ENCODE measurements at regions not wholly inside any gene's neighbourhood (a gene's known extent, or its start where the extent isn't known, plus 50 kb on each side); places are given as distances from the start of the nearest gene placed in this dataset.

DNA sequence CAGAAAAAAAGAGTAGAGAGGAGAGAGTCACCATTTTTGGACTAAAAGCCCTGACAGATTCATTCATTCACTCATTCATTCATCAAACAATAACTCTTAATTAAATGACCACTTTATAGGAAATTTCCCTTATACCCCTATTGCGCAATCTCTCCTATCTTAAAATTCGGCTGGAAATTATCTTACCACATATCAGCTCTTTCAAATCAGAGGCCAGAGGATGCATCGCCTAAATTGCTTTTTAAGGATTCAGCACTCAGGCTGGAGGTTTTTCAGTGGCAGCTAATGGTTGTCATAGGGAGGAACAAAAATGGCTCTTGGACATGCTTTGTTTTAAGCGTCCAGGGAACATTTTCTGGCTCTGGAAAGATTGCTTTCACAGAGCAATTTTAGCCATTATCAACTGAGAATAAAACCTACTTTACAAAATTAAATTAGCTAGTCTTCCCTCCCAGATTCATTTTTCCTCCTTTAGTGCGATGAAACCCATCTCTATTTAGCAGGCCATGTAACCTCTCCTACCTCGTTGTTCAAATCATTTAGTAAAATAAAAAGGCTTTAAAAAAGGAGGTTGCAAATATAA is 115.2 kb downstream of the OLFM4 start:
- no peak for DNase-seq (ENCODE audit: low spot score)

GRCh38 chr13:53144826-53145225 is 116.2 kb downstream of the OLFM4 start:
- no peak for DNase-seq (ENCODE audit: low spot score)

DNA sequence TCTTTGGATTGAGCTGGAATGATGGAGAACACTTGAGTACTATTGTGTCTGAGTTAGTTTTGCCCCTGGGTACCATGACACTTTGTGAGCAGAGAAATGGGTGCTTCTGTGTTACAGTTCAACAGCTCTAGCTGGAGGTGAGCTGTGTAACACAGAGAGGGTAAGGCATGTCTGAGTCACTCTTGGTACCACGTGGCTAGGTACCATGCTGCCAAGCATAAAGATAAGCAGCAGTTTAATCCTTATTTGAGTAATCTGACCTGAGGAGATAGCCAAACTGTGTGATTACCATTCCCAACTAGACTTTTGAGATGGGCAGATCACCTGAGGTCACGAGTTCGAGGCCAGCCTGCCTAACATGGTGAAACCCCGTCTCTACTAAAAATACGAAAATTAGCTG is 122.0 kb downstream of the OLFM4 start:
- no peak for DNase-seq (ENCODE audit: low spot score)

GRCh38 chr13:53151336-53152056 is 122.9 kb downstream of the OLFM4 start:
- no peak for DNase-seq (ENCODE audit: low spot score)

DNA sequence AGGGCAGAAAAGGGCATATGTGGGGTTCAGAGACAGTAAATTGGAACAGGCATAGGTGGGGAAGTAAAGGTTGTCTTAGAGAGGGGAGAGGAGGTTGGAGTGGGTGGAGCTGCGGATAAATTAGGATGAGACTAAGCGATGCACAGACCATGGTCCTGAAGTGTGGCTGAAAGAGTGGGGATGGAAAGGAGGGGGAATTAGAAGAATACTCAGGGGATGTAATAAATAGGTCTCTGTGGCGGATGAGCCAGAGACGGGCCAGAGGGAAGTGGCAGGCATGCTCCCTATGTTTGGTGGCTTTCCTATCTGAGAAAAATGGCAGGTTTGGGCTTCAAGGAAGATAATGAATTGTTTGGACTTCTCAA is 123.4 kb downstream of the OLFM4 start:
- DNase-seq (ENCODE audit: low spot score), result no peak

GRCh38 chr13:53158201-53158600 is 129.6 kb downstream of the OLFM4 start:
- no peak for DNase-seq (ENCODE audit: low spot score)

DNA sequence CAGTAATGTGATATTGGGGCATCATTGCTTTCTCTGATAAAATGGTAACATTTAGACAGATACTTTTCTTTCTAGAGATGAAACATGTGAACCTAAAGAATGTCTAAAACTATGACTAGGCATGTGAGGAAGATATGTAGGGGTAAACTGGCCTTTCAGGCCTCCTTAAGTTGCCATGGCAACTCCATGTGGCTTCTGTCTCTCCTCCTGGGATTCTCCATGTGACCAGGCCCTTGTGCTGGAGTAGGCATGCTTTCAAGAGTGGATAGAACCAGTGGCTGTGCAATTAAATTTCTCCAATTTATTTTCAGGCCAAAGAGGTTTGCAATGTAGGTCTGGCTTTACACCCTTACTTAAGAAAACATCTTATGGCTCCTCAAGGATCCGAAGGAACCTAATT is 130.8 kb downstream of the OLFM4 start:
- DNase-seq (ENCODE audit: low spot score), result no peak

- DNase-seq (ENCODE audit: low spot score), result no peak
These were observed 131.6 kb downstream of the OLFM4 start for GRCh38 chr13:53160211-53160610.

DNA sequence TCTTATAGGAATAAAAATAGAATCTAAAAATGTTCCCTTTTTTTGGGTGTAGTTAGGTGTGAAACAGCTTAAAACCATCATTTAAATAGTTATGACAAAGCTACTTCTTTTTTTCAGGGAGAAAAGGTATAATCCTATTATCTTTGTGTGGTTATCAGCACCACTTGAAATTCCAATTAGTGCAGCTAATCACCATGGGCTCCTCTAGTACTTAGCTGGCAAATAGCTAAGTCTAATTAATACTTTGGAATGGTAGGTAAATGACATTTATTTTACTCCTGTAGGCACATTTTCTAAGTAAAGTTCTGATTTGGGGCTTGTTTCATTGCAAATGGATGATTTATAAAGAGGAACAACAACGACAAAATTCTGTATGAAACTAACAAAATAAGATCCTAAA is 132.6 kb downstream of the OLFM4 start:
- no peak for DNase-seq (ENCODE audit: low spot score)

DNA sequence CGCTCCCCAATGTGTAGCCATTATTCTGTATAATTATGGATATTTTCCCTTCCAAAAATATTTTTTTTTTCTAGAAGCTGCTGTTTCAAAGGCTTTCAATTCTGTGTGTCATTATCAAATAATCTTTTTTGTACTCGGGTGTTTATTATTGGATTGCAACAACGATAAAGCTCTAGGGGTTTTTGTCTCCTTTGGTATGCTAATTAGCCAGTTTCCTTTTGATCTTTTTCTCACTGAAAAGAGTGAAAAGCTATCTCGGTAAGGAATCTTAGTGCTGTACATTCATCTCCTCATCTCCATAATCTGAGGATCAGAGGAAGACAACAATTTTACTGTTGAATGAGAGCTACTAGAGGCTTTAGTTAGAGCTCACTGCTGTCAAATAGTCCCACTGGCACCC is 136.6 kb downstream of the OLFM4 start:
- no peak for DNase-seq (ENCODE audit: low spot score)

DNA sequence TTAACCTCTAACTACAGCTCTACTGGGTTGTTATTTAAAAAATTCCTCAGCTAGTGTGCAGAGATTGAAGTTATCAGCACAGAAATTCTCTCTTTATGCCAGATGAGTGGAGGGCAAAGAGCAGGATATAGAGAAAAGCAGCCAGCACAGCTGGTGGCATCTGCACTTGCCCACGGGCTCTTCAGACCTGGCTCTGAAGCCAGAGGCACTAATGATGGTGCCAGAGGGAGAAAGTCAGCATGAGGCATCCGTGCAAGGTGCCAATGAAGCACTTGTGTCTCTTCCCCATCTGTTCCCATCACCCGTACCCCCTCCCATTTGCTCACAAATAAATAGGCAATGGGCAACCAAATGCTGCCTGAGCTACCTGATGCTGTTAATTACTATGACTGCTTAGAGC is 138.9 kb downstream of the OLFM4 start:
- DNase-seq (ENCODE audit: low spot score), result no peak

GRCh38 chr13:53170910-53171309 is 142.3 kb downstream of the OLFM4 start:
- no peak for DNase-seq (ENCODE audit: low spot score)

DNA sequence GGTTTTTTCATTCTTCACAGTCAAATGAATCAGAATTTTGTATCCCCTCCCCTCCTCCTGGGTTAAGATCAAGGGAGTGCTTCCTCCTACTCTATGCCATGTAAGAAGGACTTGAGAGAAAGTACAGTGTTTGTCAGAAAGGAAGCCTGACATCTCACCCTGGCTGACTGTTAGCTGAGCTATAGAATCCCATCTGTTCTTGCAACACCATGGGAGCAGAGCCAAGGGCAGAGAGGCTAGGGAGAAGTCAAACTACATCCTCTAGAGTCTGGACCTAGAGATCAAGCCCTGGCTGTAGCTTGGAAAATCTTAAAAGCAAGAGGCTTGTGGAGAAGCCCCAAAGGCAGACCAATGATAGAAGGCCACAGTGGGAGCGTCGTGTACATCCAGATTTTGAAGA is 145.9 kb downstream of the OLFM4 start:
- DNase-seq (ENCODE audit: low spot score), result no peak

GRCh38 chr13:53180684-53181083 is 152.1 kb downstream of the OLFM4 start:
- DNase-seq (ENCODE audit: low spot score), result no peak

- DNase-seq (ENCODE audit: low spot score), result no peak
These were observed 154.1 kb downstream of the OLFM4 start for GRCh38 chr13:53182724-53183123.

GRCh38 chr13:53188120-53188519 is 159.5 kb downstream of the OLFM4 start:
- no peak for DNase-seq (ENCODE audit: low spot score)

DNA sequence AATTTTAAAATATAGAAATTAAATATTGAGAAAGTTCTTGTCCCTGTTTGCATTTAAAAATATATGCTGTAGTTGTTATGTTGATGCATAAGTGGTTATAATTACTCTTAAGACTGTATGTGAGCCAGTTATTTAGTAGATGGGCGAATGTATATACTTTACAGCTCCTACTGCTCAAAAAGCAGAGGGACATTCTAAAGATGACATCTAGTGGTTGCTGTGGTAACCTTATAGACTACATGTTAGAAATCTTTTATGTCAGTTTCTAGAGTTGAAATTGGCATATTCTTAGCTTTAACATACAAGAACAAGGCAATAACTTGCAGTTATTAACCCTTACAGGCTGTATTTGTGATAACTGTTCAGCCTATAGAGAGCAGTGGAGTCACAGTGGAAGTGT is 160.5 kb downstream of the OLFM4 start:
- no peak for DNase-seq (ENCODE audit: low spot score)

GRCh38 chr13:53191091-53191490 is 162.5 kb downstream of the OLFM4 start:
- no peak for DNase-seq (ENCODE audit: low spot score)

DNA sequence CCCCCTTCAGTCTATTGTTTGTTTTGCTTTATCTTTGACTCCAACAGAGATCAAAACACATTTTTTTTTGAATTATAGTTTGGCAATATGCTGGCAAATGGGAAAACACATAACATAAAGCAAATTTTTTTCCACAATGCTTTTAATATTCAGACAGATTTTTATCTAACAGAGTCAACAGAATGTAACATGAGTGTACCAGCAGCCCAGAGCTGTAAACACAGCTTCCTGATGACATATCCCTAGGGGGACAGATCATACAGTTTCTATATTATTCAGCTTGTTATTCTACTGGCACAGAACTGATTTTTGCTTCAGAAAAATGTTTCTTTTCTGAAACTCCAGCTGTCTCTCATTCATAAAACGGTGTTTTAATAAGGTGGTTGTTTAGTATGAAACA is 168.8 kb downstream of the OLFM4 start:
- no peak for DNase-seq (ENCODE audit: low spot score)

DNA sequence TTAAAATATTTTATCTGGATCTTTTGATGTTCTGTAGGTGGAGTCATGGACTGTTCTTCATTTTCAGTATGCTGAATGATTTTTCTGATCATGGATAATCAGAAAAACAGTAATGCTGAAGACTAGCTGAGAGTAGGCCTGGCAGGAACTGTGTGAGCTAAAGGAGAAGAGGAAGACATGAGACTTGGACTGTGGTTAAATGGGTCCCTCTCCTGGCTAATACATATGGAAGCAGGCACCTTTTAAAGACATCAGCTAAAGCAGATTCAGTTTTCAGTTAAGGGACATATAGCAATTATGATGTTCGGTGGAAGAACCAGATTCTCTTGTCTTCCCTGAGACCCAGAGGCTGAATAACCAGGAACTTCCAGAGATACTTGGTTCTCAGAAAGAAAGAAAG is 169.4 kb downstream of the OLFM4 start:
- no peak for DNase-seq (ENCODE audit: low spot score)

DNA sequence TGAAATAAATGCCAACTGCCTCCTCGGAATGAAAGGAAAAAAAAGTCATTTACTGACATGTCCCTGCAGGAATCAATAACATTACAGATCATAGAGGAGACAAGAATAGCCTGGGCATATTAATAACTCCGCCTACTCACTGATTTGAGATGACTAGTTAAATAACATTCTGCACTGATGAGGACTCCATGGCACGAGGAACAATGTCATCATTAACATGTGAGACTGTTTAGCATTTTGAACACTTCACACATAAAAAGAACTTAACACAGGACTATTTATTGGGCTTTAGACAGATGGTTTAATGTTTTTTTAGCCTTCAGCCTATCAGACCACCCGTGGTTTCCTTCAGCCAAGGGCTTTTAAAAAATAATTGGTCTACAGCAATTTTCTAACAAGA is 170.1 kb downstream of the OLFM4 start:
- DNase-seq (ENCODE audit: low spot score), result no peak

DNA sequence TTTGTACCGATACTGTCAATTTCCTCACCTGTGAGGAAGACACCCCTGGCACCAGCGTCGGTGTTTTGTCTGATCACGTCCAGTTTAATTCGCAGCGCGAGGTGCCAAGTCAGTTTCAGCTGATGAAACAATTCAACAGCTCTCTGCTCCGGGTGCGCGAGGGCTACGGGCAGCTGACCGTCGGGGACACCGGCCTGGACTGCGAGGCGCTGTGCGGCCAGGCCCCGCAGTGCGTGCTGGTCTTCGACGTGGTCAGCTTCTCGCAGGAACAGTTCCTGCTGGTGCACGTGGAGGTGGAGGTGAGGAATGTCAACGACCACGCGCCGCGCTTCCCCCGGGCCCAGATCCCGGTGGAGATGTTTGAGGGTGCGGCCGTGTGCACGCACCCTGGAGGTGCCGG is 171.5 kb downstream of the OLFM4 start:
- no peak for DNase-seq (ENCODE audit: low spot score)

Data from mesenteric fat pad (tissue), 1 donor.